ENCODE measurements at regions not wholly inside any gene's neighbourhood (a gene's known extent, or its start where the extent isn't known, plus 50 kb on each side); places are given as distances from the start of the nearest gene placed in this dataset.

GRCh38 chr9:82325907-82326306 is 337.3 kb downstream of the SPATA31D1 start:
- TF ChIP-seq CTCF (IDR thresholded peaks at IDR 0.05) (no peak), POLR2A (IDR thresholded peaks at IDR 0.05) (no peak)

All from testis (tissue), 2 donors.